Vagina (tissue), 2 donors: ENCODE measurements at regions not wholly inside any gene's neighbourhood (a gene's known extent, or its start where the extent isn't known, plus 50 kb on each side); places are given as distances from the start of the nearest gene placed in this dataset.

Experiments
- DNase-seq, 2 donors: peaks; one replicate each; pipeline ENCODE4 v3.0.0-alpha.2; 2017; ENCODE audit errors: extremely low spot score in 2 of 2
- H3K27ac ChIP-seq: fragments of 200-600 bp; sonication (generic); one replicate; pipeline ENCODE4 v1.5.1; 2019
- H3K27me3 ChIP-seq: fragments of 200-600 bp; sonication (generic); one replicate; pipeline ENCODE4 v1.5.1; 2019
- H3K36me3 ChIP-seq, 2 donors: fragments of 200-600 bp; sonication (generic); one replicate each; pipeline ENCODE4 v1.5.1; 2017 to 2019
- H3K4me1 ChIP-seq: fragments of 200-600 bp; sonication (generic); one replicate; pipeline ENCODE4 v1.5.1; 2019
- H3K4me3 ChIP-seq, 2 donors: fragments of 200-600 bp; sonication (generic); 1 replicate in 1 of 2; 2 replicates in 1 of 2; pipeline ENCODE4 v1.5.1; 2016 to 2019
- H3K9me3 ChIP-seq: fragments of 200-600 bp; sonication (generic); one replicate; pipeline ENCODE4 v1.5.1; 2019
- CTCF ChIP-seq, 3 experiments: fragments of 450-650 bp in 2 of 3; fragments of 200-600 bp in 1 of 3; sonication (generic) in 1 of 3; IDR thresholded peaks; one replicate each; pipeline ENCODE4 v1.5.1; 2017 to 2019; ENCODE audit warnings: antibody characterized with exemption in 3 of 3, mild to moderate bottlenecking in 2 of 3, moderate library complexity in 2 of 3
- POLR2A ChIP-seq, 2 donors: fragments of 450-650 bp; IDR thresholded peaks; one replicate each; pipeline ENCODE4 v1.6.1; 2017; ENCODE audit warnings: antibody characterized with exemption in 2 of 2, mild to moderate bottlenecking in 2 of 2, moderate library complexity in 2 of 2
- POLR2AphosphoS5 ChIP-seq, 2 donors: sonication (generic); formaldehyde crosslinking; IDR thresholded peaks; one replicate each; pipeline ENCODE4 v1.9.0; 2017; ENCODE audit warnings: antibody characterized with exemption in 2 of 2, mild to moderate bottlenecking in 2 of 2, low read depth in 1 of 2; ENCODE audit not compliant: insufficient read depth in 1 of 2
- intact Hi-C: fragments of 100-400 bp; cut with DNase I; formaldehyde crosslinking; loops from one replicate; pipeline ENCODE4 v1.15.1; 2023

GRCh38 chr4:17323554-17324385 lies 188.1 kb downstream of the QDPR start:
- Histone ChIP-seq H3K27ac (peak overlapping the region; percentile 7), H3K27me3 (no peaks in the 10 kb centered on the region), H3K9me3 (no peaks in the 10 kb centered on the region), H3K4me3 (no peak overlapping the region), H3K4me1 (peaks cover 22% of the 10 kb centered on the region), H3K36me3 (no peaks in the 10 kb centered on the region)
- TF ChIP-seq POLR2AphosphoS5 (IDR thresholded peaks at IDR 0.05; ENCODE audit: insufficient read depth in 1 of 2, low read depth in 1 of 2) (no peak), POLR2A (IDR thresholded peaks at IDR 0.05) (no peak), CTCF (IDR thresholded peaks at IDR 0.05) (no peak)
- intact Hi-C loops: loop anchor here (10.0 kb wide), 2 partner anchors 409 to 1029 kb away; no protein-coding TSS in a partner anchor
- no peak for DNase-seq

- intact Hi-C loops: loop anchor here (10.0 kb wide), 2 partner anchors 408 to 1028 kb away; no protein-coding TSS in a partner anchor
- TF ChIP-seq POLR2AphosphoS5 (IDR thresholded peaks at IDR 0.05; ENCODE audit: insufficient read depth in 1 of 2, low read depth in 1 of 2): no peak
- TF ChIP-seq CTCF (IDR thresholded peaks at IDR 0.05): no peak
- peaks cover 10% of the 10 kb centered on the region for H3K4me1 ChIP-seq
Observed at GRCh38 chr4:17322514-17322913, 189.4 kb downstream of the QDPR start.

GRCh38 chr4:17320046-17320445 lies 191.8 kb downstream of the QDPR start:
- DNase-seq: no peak
- Histone ChIP-seq H3K27me3 (no peaks in the 10 kb centered on the region), H3K27ac (no peak overlapping the region), H3K4me1 (peaks cover 10% of the 10 kb centered on the region), H3K4me3 (no peak overlapping the region), H3K9me3 (no peaks in the 10 kb centered on the region), H3K36me3 (no peaks in the 10 kb centered on the region)
- intact Hi-C loops: loop anchor here (10.0 kb wide), 2 partner anchors 405 to 1025 kb away; no protein-coding TSS in a partner anchor
- TF ChIP-seq CTCF (IDR thresholded peaks at IDR 0.05) (no peak), POLR2AphosphoS5 (IDR thresholded peaks at IDR 0.05; ENCODE audit: insufficient read depth in 1 of 2, low read depth in 1 of 2) (no peak), POLR2A (IDR thresholded peaks at IDR 0.05) (no peak)

More at GRCh38 chr4:17322514-17322913, 189.4 kb downstream of the QDPR start:
- H3K4me3 ChIP-seq: no peak overlapping the region
- no peak for DNase-seq
- H3K36me3 ChIP-seq: no peaks in the 10 kb centered on the region
- H3K9me3 ChIP-seq: no peaks in the 10 kb centered on the region
- no peak overlapping the region for H3K27ac ChIP-seq
- no peaks in the 10 kb centered on the region for H3K27me3 ChIP-seq

GRCh38 chr4:17317526-17317925 lies 194.4 kb downstream of the QDPR start:
- Histone ChIP-seq H3K27ac (no peak overlapping the region), H3K27me3 (no peaks in the 10 kb centered on the region), H3K4me3 (no peak overlapping the region), H3K36me3 (no peaks in the 10 kb centered on the region), H3K9me3 (no peaks in the 10 kb centered on the region), H3K4me1 (no peaks in the 10 kb centered on the region)
- TF ChIP-seq POLR2A (IDR thresholded peaks at IDR 0.05) (no peak), POLR2AphosphoS5 (IDR thresholded peaks at IDR 0.05; ENCODE audit: insufficient read depth in 1 of 2, low read depth in 1 of 2) (no peak), CTCF (IDR thresholded peaks at IDR 0.05) (no peak)
- intact Hi-C loops: no loop called here
- no peak for DNase-seq

GRCh38 chr4:17316566-17316965 lies 195.3 kb downstream of the QDPR start:
- Histone ChIP-seq H3K4me3 (no peak overlapping the region), H3K36me3 (no peaks in the 10 kb centered on the region), H3K9me3 (no peaks in the 10 kb centered on the region), H3K4me1 (no peaks in the 10 kb centered on the region), H3K27me3 (no peaks in the 10 kb centered on the region), H3K27ac (no peak overlapping the region)
- no peak for TF ChIP-seq CTCF (IDR thresholded peaks at IDR 0.05)
- TF ChIP-seq POLR2A (IDR thresholded peaks at IDR 0.05): no peak
- TF ChIP-seq POLR2AphosphoS5 (IDR thresholded peaks at IDR 0.05; ENCODE audit: insufficient read depth in 1 of 2, low read depth in 1 of 2): no peak
- intact Hi-C loops: no loop called here
- DNase-seq: no peak
